ENCODE measurements at regions not wholly inside any gene's neighbourhood (a gene's known extent, or its start where the extent isn't known, plus 50 kb on each side); places are given as distances from the start of the nearest gene placed in this dataset.

GRCh38 chr9:7983490-7983889 lies 183.9 kb upstream of the DMAC1 start:
- TF ChIP-seq CTCF (IDR thresholded peaks at IDR 0.05) (no peak), POLR2A (IDR thresholded peaks at IDR 0.05) (no peak), POLR2AphosphoS5 (IDR thresholded peaks at IDR 0.05) (no peak), EP300 (IDR thresholded peaks at IDR 0.05) (no peak)

Data from gastroesophageal sphincter (tissue), 3 donors.